IMR-90 (cell line): ENCODE measurements at regions not wholly inside any gene's neighbourhood (a gene's known extent, or its start where the extent isn't known, plus 50 kb on each side); places are given as distances from the start of the nearest gene placed in this dataset.
"Not testable (repeated sequence)": the region's sequence is repeated elsewhere in the genome, so short reads cannot be mapped to it uniquely, and the experiment has no call there.

Experiments used
- ATAC-seq: fragments of 200-7000 bp; cut with Tn5 transposase; 2 replicates; pipeline ENCODE4 v1.9.1; 2020; ENCODE audit warnings: low read depth, mild to moderate bottlenecking, moderate library complexity
- BruUV-seq: library from RNA; stranded (reverse); fragments of 400-500 nt; replicated peaks from 2 replicates; lab custom pipeline; 2021; lab: Mats Ljungman, UMichigan
- CTCF ChIA-PET: fragments of 300-600 bp; formaldehyde crosslinking; extraction: SDS; loops from one replicate; lab custom pipeline; 2021; ENCODE audit warnings: antibody characterized with exemption; lab: Yijun Ruan, JAX
- POLR2A ChIA-PET: fragments of 300-600 bp; sonication (Branson Sonifier 250); formaldehyde crosslinking; loops from one replicate; lab custom pipeline; 2022; ENCODE audit warnings: antibody characterized with exemption; ENCODE audit not compliant: unreplicated experiment; lab: Charles Lee
- DNase-seq: peaks from one replicate; pipeline ENCODE4 v3.0.0; 2013
- H2AFZ ChIP-seq: replicated peaks from 2 replicates; pipeline ENCODE3; 2013; ENCODE audit warnings: low read length, mild to moderate bottlenecking; ENCODE audit not compliant: poor library complexity
- H2AK5ac ChIP-seq: 2 replicates; pipeline ENCODE4 v1.6.1; 2013; ENCODE audit warnings: low read depth, low read length, inconsistent platforms
- H2AK9ac ChIP-seq: replicated peaks from 2 replicates; pipeline ENCODE3; 2013; ENCODE audit warnings: mild to moderate bottlenecking, low read depth, low read length, moderate library complexity; ENCODE audit not compliant: poor library complexity
- H2BK120ac ChIP-seq: 2 replicates; pipeline ENCODE4 v1.6.1; 2013; ENCODE audit warnings: low read depth, low read length, inconsistent platforms
- H2BK15ac ChIP-seq: 3 replicates; pipeline ENCODE4 v1.6.1; 2013; ENCODE audit warnings: low read depth, low read length, inconsistent platforms
- H2BK20ac ChIP-seq: 2 replicates; pipeline ENCODE4 v1.6.1; 2013; ENCODE audit warnings: low read depth, mild to moderate bottlenecking, inconsistent platforms, low read length, moderate library complexity
- H2BK5ac ChIP-seq: 2 replicates; pipeline ENCODE4 v1.6.1; 2013; ENCODE audit warnings: mild to moderate bottlenecking, low read depth, low read length, inconsistent platforms; ENCODE audit not compliant: poor library complexity, severe bottlenecking
- H3K14ac ChIP-seq: replicated peaks from 2 replicates; pipeline ENCODE4 v1.6.1; 2013; ENCODE audit warnings: low read depth, low read length, inconsistent platforms
- H3K18ac ChIP-seq: 2 replicates; pipeline ENCODE4 v1.6.1; 2013; ENCODE audit warnings: low read depth, low read length, control low read depth
- H3K23ac ChIP-seq: 2 replicates; pipeline ENCODE4 v1.6.1; 2013; ENCODE audit warnings: low read depth, low read length, inconsistent platforms
- H3K27ac ChIP-seq: 2 replicates; pipeline ENCODE4 v1.5.1; 2013; ENCODE audit warnings: mild to moderate bottlenecking, control low read depth, low read length; ENCODE audit not compliant: insufficient read depth
- H3K27me3 ChIP-seq: 2 replicates; pipeline ENCODE4 v1.6.1; 2013; ENCODE audit warnings: low read length; ENCODE audit not compliant: control insufficient read depth, insufficient read depth
- H3K36me3 ChIP-seq: 2 replicates; pipeline ENCODE4 v1.6.1; 2013; ENCODE audit warnings: low read length, mixed read lengths; ENCODE audit not compliant: control insufficient read depth, insufficient read depth
- H3K4ac ChIP-seq: 2 replicates; pipeline ENCODE4 v1.6.1; 2013; ENCODE audit warnings: low read depth, low read length, inconsistent platforms
- H3K4me1 ChIP-seq: 2 replicates; pipeline ENCODE4 v1.6.1; 2013; ENCODE audit warnings: low read length, mixed read lengths; ENCODE audit not compliant: control insufficient read depth, insufficient read depth
- H3K4me2 ChIP-seq: 2 replicates; pipeline ENCODE4 v1.6.1; 2013; ENCODE audit warnings: low read depth, mild to moderate bottlenecking, control low read depth, low read length, moderate library complexity
- H3K4me3 ChIP-seq: 2 replicates; pipeline ENCODE4 v1.5.1; 2013; ENCODE audit warnings: low read depth, mild to moderate bottlenecking, control low read depth, low read length, moderate library complexity; ENCODE audit not compliant: insufficient read depth
- H3K56ac ChIP-seq: 2 replicates; pipeline ENCODE4 v1.6.1; 2013; ENCODE audit warnings: low read length, inconsistent platforms; ENCODE audit not compliant: insufficient read depth; ENCODE audit errors: extremely low read depth
- H3K79me1 ChIP-seq, 2 experiments: 2 replicates each; pipeline ENCODE4 v1.6.1; 2013; ENCODE audit warnings: low read length in 2 of 2, inconsistent platforms in 1 of 2, low read depth in 1 of 2
- H3K9ac ChIP-seq: 2 replicates; pipeline ENCODE4 v1.6.1; 2013; ENCODE audit warnings: low read depth, low read length, control low read depth
- H3K9me1 ChIP-seq: 2 replicates; pipeline ENCODE4 v1.6.1; 2013; ENCODE audit warnings: low read length, inconsistent platforms; ENCODE audit not compliant: insufficient read depth
- H3K9me3 ChIP-seq: 2 replicates; pipeline ENCODE4 v1.6.1; 2013; ENCODE audit warnings: low read length; ENCODE audit not compliant: control insufficient read depth, insufficient read depth
- H4K20me1 ChIP-seq: 2 replicates; pipeline ENCODE4 v1.6.1; 2013; ENCODE audit warnings: low read length, inconsistent platforms; ENCODE audit not compliant: insufficient read depth
- H4K5ac ChIP-seq: 2 replicates; pipeline ENCODE4 v1.6.1; 2013; ENCODE audit warnings: mild to moderate bottlenecking, low read depth, low read length, control low read depth
- H4K8ac ChIP-seq, 2 experiments: 2 replicates each; pipeline ENCODE4 v1.6.1; 2013; ENCODE audit warnings: low read depth in 2 of 2, low read length in 2 of 2, control low read depth in 1 of 2, inconsistent platforms in 1 of 2
- H4K91ac ChIP-seq: 2 replicates; pipeline ENCODE4 v1.6.1; 2013; ENCODE audit warnings: low read depth, low read length, inconsistent platforms; ENCODE audit not compliant: insufficient read depth
- MXI1 ChIP-seq: IDR thresholded peaks from 2 replicates; pipeline ENCODE4 v1.6.1; 2012; ENCODE audit warnings: low read depth, mild to moderate bottlenecking, low read length, moderate library complexity, borderline replicate concordance
- RCOR1 ChIP-seq: IDR thresholded peaks from 2 replicates; pipeline ENCODE4 v1.6.1; 2012; ENCODE audit warnings: mild to moderate bottlenecking, low read length, improper control_type of control experiment; ENCODE audit not compliant: insufficient replicate concordance
- SMC3 ChIP-seq: fragments of 150-350 bp; IDR thresholded peaks from 2 replicates; pipeline ENCODE4 v1.6.1; 2016; ENCODE audit warnings: low read depth, mild to moderate bottlenecking, antibody characterized with exemption, low read length, moderate library complexity
- WGBS, 2 experiments: methylation state at CpG; one replicate each; pipeline versions ENCODE4 v1.1.5 to v1.1.7; 2013; ENCODE audit warnings: missing lambda C conversion rate in 2 of 2; ENCODE audit not compliant: insufficient read length in 1 of 2; ENCODE audit errors: extremely low coverage in 2 of 2; 5-methylcytosine and 5-hydroxymethylcytosine counted together
- dilution Hi-C: fragments of 300-500 bp; cut with HindIII; formaldehyde crosslinking; loops from one replicate; pipeline ENCODE4 v1.14.3; 2018; ENCODE audit warnings: low sequenced_read_pairs; ENCODE audit not compliant: unreplicated experiment
- in situ Hi-C: fragments of 300-500 bp; cut with MboI; formaldehyde crosslinking; loops from 3 replicates; pipeline ENCODE4 v1.14.3; 2019; ENCODE audit warnings: low sequenced_read_pairs, inconsistent platforms, mixed read lengths
- intact Hi-C: fragments of 100-400 bp; cut with micrococcal nuclease; formaldehyde crosslinking; loops from 2 replicates; pipeline ENCODE4 v1.10.0; 2022

DNA sequence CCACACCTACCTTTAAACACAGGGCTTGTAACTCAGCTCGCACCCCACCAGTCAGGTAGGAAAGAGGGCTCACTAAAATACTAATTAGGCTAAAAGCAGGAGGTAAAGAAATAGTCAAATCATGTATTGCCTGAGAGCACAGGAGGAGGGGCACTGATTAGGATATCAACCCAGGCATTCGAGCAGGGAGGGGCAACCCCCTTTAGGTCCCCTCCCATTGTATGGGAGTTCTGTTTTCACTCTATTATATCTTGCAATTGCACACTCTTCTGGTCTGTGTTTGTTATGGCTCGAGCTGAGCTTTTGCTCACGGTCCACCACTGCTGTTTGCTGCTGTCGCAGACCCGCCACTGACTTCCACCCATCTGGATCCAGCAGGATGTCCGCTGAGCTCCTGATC, 657.2 kb downstream of the PRIM2 start:
- Histone ChIP-seq H2BK20ac (no peak overlapping the region), H2AFZ (no peak overlapping the region), H3K79me1 (no peaks in the 10 kb centered on the region), H3K4ac (no peak overlapping the region), H4K91ac (no peak overlapping the region), H3K18ac (no peak overlapping the region), H4K8ac (no peak overlapping the region), H3K14ac (no peak overlapping the region), H3K27ac (no peak overlapping the region), H3K4me3 (no peak overlapping the region), H3K23ac (no peak overlapping the region), H2BK15ac (no peak overlapping the region), H4K20me1 (no peaks in the 10 kb centered on the region), H3K9ac (no peak overlapping the region), H3K9me3 (no peaks in the 10 kb centered on the region), H2AK5ac (no peak overlapping the region), H3K4me2 (no peak overlapping the region), H3K36me3 (no peaks in the 10 kb centered on the region), H3K56ac (no peak overlapping the region), H4K5ac (no peak overlapping the region), H2AK9ac (no peak overlapping the region), H3K9me1 (no peaks in the 10 kb centered on the region), H3K4me1 (no peaks in the 10 kb centered on the region), H3K27me3 (no peaks in the 10 kb centered on the region), H2BK5ac (no peak overlapping the region), H2BK120ac (no peak overlapping the region)
- intact Hi-C loops = no loop called here
- DNase-seq (no peak), ATAC-seq (no peak)
- in situ Hi-C loops = no loop called here
- ChIA-PET CTCF (no interaction called here), POLR2A (no interaction called here)
- BruUV-seq = no TSS peak
- dilution Hi-C loops = no loop called here
- no peak for TF ChIP-seq SMC3
- TF ChIP-seq RCOR1 = no peak
- TF ChIP-seq MXI1 = no peak
- 70% methylated on average over 5 of the region's 7 CpGs; no CpG with 5 or more reads in 1 of the 2 experiments for WGBS, 2 experiments

DNA sequence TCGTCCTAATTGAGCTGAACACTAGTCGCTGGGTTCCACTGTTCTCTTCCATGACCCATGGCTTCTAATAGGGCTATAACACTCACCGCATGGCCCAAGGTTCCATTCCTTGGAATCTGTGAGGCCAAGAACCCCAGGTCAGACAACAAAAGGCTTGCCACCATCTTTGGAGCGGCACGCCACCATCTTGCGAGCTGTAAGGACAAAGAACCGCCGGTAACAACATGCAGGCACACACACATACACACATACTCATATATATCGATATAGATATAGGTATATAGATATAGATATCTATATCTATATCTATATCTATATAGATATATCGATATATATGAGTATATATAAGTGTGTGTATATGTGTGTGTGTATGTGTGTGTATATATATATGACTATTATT, 657.7 kb downstream of the PRIM2 start:
- CTCF ChIA-PET, dilution Hi-C loops, H3K79me1 ChIP-seq: not testable (repeated sequence)

More for the DNA sequence above, 657.7 kb downstream of the PRIM2 start:
- H2AK5ac ChIP-seq, H3K4me2 ChIP-seq, H3K9ac ChIP-seq, BruUV-seq, intact Hi-C loops, H2AFZ ChIP-seq, H2BK15ac ChIP-seq, H3K27me3 ChIP-seq, H4K20me1 ChIP-seq, POLR2A ChIA-PET, H3K4me3 ChIP-seq, H3K9me3 ChIP-seq, H3K56ac ChIP-seq, in situ Hi-C loops, H4K91ac ChIP-seq, H3K4ac ChIP-seq, H3K23ac ChIP-seq, DNase-seq, H3K18ac ChIP-seq, H4K8ac ChIP-seq, H3K36me3 ChIP-seq, H4K5ac ChIP-seq, H2BK120ac ChIP-seq, H3K14ac ChIP-seq, H2BK20ac ChIP-seq, H2AK9ac ChIP-seq, H2BK5ac ChIP-seq, H3K9me1 ChIP-seq, H3K4me1 ChIP-seq, ATAC-seq, H3K27ac ChIP-seq: not testable (repeated sequence)
- no CpG with 5 or more reads among the region's 10 CpGs for WGBS, 2 experiments
